BE2C (cell line): ENCODE measurements at regions not wholly inside any gene's neighbourhood (a gene's known extent, or its start where the extent isn't known, plus 50 kb on each side); places are given as distances from the start of the nearest gene placed in this dataset.

Source experiments
- DNase-seq: peaks from one replicate; pipeline ENCODE4 v3.0.0-alpha.2; 2020
- H3K27me3 ChIP-seq: fragments of 250-450 bp; sonication (Bioruptor Pico); 2 replicates; pipeline ENCODE4 v1.5.1; 2020; ENCODE audit warnings: mild to moderate bottlenecking
- H3K36me3 ChIP-seq: fragments of 250-450 bp; sonication (Bioruptor Pico); 2 replicates; pipeline ENCODE4 v1.5.1; 2020; ENCODE audit warnings: mild to moderate bottlenecking
- H3K4me1 ChIP-seq: fragments of 250-450 bp; sonication (Bioruptor Pico); 2 replicates; pipeline ENCODE4 v1.5.1; 2020
- H3K4me3 ChIP-seq: 2 replicates; pipeline ENCODE4 v1.5.1; 2011; ENCODE audit warnings: low read depth, low read length
- H3K9me3 ChIP-seq: fragments of 250-450 bp; sonication (Bioruptor Pico); 2 replicates; pipeline ENCODE4 v1.5.1; 2020
- TF ChIP-seq, protein P1 (sequence below): IDR thresholded peaks from 2 replicates; pipeline ENCODE4 v1.5.1; 2012; ENCODE audit warnings: mild to moderate bottlenecking, low read depth, low read length

DNA sequence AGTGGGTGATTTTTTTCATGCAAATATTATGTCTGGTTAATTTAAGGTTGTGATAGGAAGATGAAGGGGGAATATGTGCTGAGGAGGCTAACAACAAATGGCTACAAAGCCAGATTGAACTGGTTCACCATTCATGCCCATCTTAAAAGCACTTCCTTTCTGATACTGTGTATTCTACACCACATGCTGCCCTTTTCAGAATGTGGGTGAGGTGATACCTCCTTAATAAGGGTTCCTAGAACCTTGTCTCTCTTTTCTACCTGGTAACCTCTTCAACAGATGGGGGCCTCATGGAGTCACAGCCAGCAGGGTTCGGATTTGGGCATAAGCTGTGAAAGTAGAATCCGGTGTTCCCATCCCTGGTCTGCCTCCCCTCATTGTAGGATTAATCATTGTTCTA, 1064.0 kb upstream of the SEMA6A start:
- TF ChIP-seq, protein P1, sequence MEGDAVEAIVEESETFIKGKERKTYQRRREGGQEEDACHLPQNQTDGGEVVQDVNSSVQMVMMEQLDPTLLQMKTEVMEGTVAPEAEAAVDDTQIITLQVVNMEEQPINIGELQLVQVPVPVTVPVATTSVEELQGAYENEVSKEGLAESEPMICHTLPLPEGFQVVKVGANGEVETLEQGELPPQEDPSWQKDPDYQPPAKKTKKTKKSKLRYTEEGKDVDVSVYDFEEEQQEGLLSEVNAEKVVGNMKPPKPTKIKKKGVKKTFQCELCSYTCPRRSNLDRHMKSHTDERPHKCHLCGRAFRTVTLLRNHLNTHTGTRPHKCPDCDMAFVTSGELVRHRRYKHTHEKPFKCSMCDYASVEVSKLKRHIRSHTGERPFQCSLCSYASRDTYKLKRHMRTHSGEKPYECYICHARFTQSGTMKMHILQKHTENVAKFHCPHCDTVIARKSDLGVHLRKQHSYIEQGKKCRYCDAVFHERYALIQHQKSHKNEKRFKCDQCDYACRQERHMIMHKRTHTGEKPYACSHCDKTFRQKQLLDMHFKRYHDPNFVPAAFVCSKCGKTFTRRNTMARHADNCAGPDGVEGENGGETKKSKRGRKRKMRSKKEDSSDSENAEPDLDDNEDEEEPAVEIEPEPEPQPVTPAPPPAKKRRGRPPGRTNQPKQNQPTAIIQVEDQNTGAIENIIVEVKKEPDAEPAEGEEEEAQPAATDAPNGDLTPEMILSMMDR, result no peak
- H3K36me3 ChIP-seq, result no peaks in the 10 kb centered on the region
- no peaks in the 10 kb centered on the region for H3K4me1 ChIP-seq
- H3K27me3 ChIP-seq, result no peaks in the 10 kb centered on the region
- H3K9me3 ChIP-seq, result no peaks in the 10 kb centered on the region
- H3K4me3 ChIP-seq, result no peak overlapping the region
- DNase-seq, result no peak

DNA sequence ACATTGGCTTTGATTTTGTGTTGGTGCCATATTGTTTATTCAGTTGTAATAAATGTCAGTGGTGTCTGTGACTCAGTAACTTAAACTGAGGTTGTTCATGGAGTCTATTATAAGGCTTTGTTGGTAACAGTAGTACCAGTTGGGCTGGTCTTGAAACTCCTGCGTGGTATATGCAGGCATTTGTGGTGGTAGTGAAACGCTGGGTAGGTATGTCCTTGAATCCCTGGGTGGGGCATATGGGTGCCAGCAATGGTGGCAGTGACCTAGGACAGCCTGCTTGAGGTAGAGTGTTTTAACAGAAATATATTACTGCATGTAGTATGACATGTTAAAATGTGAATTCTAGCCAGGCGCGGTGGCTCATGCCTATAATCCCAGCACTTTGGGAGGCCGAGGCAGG, 1058.5 kb upstream of the SEMA6A start:
- no peaks in the 10 kb centered on the region for H3K36me3 ChIP-seq
- no peak for DNase-seq
- no peak overlapping the region for H3K4me3 ChIP-seq
- TF ChIP-seq, protein P1, result no peak
- H3K4me1 ChIP-seq, result no peaks in the 10 kb centered on the region
- H3K27me3 ChIP-seq, result no peaks in the 10 kb centered on the region
- H3K9me3 ChIP-seq, result no peaks in the 10 kb centered on the region

DNA sequence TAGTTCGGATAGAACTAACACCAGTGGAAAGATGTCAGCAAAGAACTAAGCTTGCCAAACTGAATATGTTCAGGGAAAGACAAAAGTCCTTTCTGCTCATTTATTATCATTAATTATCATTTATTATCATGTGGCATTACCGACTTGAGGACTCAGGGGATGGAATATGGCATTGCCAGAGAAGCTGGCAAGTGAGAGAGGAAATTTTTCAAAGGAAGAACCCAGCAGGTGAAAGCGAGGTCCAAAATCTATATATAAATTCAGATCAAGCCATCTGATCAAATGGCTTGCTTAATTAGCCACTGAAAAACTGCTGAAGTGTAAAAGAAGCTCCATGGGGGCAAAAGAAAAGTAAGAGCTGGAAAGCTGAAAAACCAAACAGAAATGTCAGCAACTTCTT, 1049.6 kb upstream of the SEMA6A start:
- Histone ChIP-seq H3K4me3 (no peak overlapping the region), H3K27me3 (no peaks in the 10 kb centered on the region), H3K36me3 (no peaks in the 10 kb centered on the region), H3K4me1 (no peaks in the 10 kb centered on the region), H3K9me3 (no peaks in the 10 kb centered on the region)
- TF ChIP-seq, protein P1, result no peak
- no peak for DNase-seq

- TF ChIP-seq, protein P1, result no peak
- Histone ChIP-seq H3K9me3 (no peaks in the 10 kb centered on the region), H3K27me3 (no peaks in the 10 kb centered on the region), H3K4me1 (no peaks in the 10 kb centered on the region), H3K4me3 (no peak overlapping the region), H3K36me3 (no peaks in the 10 kb centered on the region)
- no peak for DNase-seq
These were observed 1048.6 kb upstream of the SEMA6A start for GRCh38 chr5:117623042-117623805.

GRCh38 chr5:117621921-117622320, 1047.3 kb upstream of the SEMA6A start:
- no peaks in the 10 kb centered on the region for H3K4me1 ChIP-seq
- H3K4me3 ChIP-seq, result no peak overlapping the region
- no peaks in the 10 kb centered on the region for H3K9me3 ChIP-seq
- TF ChIP-seq, protein P1, result no peak
- no peaks in the 10 kb centered on the region for H3K36me3 ChIP-seq
- H3K27me3 ChIP-seq, result no peaks in the 10 kb centered on the region
- no peak for DNase-seq

- no peaks in the 10 kb centered on the region for H3K36me3 ChIP-seq
- DNase-seq, result no peak
- H3K27me3 ChIP-seq, result no peaks in the 10 kb centered on the region
- no peaks in the 10 kb centered on the region for H3K4me1 ChIP-seq
- no peaks in the 10 kb centered on the region for H3K9me3 ChIP-seq
- H3K4me3 ChIP-seq, result no peak overlapping the region
- TF ChIP-seq, protein P1, result no peak
These were observed 1040.6 kb upstream of the SEMA6A start for GRCh38 chr5:117615226-117615625.
